ENCODE measurements at regions not wholly inside any gene's neighbourhood (a gene's known extent, or its start where the extent isn't known, plus 50 kb on each side); places are given as distances from the start of the nearest gene placed in this dataset.

DNA sequence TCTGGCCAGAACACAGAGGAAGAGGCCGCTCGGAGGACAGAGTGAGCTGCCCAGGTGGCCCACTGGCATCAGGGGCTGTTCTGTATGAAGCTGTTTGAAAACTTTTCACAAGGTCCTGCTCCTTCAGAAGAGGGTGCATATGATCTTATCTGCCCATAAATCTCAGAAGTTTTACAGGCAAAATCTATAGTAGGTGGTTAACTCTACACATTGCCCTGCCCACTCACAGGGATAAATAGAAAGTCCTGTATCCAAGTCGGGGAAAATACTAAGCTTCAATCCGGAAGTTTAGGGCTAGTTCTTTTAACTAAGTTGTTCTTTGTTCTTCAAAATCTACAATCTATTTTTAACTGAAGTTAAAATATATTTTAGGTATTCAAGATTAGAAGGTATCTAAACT, 233.7 kb downstream of the FOXA2 start:
- no peaks in the 10 kb centered on the region for H3K36me3 ChIP-seq (ENCODE audit: control insufficient read depth in 2 of 3, insufficient read depth in 3 of 3, low read length in 3 of 3)
- no peak overlapping the region for H3K27ac ChIP-seq (ENCODE audit: low read depth in 2 of 2, low read length in 2 of 2)
- FAIRE-seq, result no peak
- H3K4me3 ChIP-seq (ENCODE audit: low read length in 3 of 3), result no peak overlapping the region
- H3K27me3 ChIP-seq (ENCODE audit: control insufficient read depth, insufficient read depth, low read length), result no peaks in the 10 kb centered on the region
- H3K4me1 ChIP-seq (ENCODE audit: control insufficient read depth in 2 of 3, insufficient read depth in 2 of 3, low read depth in 1 of 3, low read length in 3 of 3), result no peaks in the 10 kb centered on the region
- H3K9me3 ChIP-seq (ENCODE audit: control insufficient read depth in 2 of 3, insufficient read depth in 1 of 3, low read length in 3 of 3), result no peaks in the 10 kb centered on the region
- no peak for DNase-seq
- no peak for TF ChIP-seq CTCF (IDR thresholded peaks at IDR 0.05; ENCODE audit: borderline replicate concordance, extremely low read depth, insufficient read depth)
- intact Hi-C loops (cut with DNase I), result no loop called here
- no peak overlapping the region for H3K9ac ChIP-seq (ENCODE audit: low read length in 3 of 3)

DNA sequence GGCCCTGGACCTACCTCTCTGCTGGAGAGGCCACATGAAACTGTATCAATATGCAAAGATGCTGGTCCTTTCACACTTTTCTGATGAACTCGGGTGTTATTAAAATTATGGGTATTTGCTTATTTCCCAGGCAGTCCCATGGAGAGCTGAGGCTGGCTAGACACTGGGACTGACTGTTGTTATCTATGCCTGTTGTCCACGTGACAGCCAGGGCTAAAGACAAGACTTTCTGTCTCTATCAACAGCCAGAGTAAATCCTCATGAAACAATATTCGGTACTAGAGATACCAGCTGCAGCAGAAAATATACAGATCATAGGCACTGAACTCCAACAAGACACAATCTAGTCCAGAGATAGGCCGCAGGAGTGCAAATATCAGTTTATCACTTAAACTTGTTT, 236.4 kb downstream of the FOXA2 start:
- H3K4me3 ChIP-seq (ENCODE audit: low read length in 3 of 3), result no peak overlapping the region
- H3K27me3 ChIP-seq (ENCODE audit: control insufficient read depth, insufficient read depth, low read length), result no peaks in the 10 kb centered on the region
- no peak for DNase-seq
- H3K9ac ChIP-seq (ENCODE audit: low read length in 3 of 3), result no peak overlapping the region
- no peak for FAIRE-seq
- no peak overlapping the region for H3K27ac ChIP-seq (ENCODE audit: low read depth in 2 of 2, low read length in 2 of 2)
- no peaks in the 10 kb centered on the region for H3K9me3 ChIP-seq (ENCODE audit: control insufficient read depth in 2 of 3, insufficient read depth in 1 of 3, low read length in 3 of 3)
- H3K4me1 ChIP-seq (ENCODE audit: control insufficient read depth in 2 of 3, insufficient read depth in 2 of 3, low read depth in 1 of 3, low read length in 3 of 3), result no peaks in the 10 kb centered on the region
- no peaks in the 10 kb centered on the region for H3K36me3 ChIP-seq (ENCODE audit: control insufficient read depth in 2 of 3, insufficient read depth in 3 of 3, low read length in 3 of 3)
- no peak for TF ChIP-seq CTCF (IDR thresholded peaks at IDR 0.05; ENCODE audit: borderline replicate concordance, extremely low read depth, insufficient read depth)
- intact Hi-C loops (cut with DNase I), result loop anchor here (10.0 kb wide), 1 partner anchor 997 kb away; no protein-coding TSS in a partner anchor

DNA sequence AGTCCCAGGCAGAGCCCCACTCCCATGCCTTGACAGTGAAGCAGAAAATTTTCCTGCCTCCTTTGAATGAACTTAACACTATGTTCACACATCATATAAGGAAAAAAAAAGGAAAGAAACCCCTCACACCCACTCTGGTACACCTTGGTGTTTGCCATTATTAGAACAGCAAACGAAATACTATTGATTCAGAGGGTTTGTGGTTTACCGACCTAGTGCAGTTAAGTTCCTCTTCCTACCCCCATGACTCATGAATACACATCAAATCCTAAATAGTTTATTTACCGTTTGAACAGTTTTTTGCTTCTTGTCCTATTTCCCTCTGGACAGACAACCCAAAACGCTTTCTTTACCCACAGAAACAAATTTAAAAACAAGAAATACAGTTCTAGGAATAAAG, 237.7 kb downstream of the FOXA2 start:
- Histone ChIP-seq H3K4me3 (ENCODE audit: low read length in 3 of 3) (no peak overlapping the region), H3K4me1 (ENCODE audit: control insufficient read depth in 2 of 3, insufficient read depth in 2 of 3, low read depth in 1 of 3, low read length in 3 of 3) (no peaks in the 10 kb centered on the region), H3K27ac (ENCODE audit: low read depth in 2 of 2, low read length in 2 of 2) (no peak overlapping the region), H3K9me3 (ENCODE audit: control insufficient read depth in 2 of 3, insufficient read depth in 1 of 3, low read length in 3 of 3) (no peaks in the 10 kb centered on the region), H3K36me3 (ENCODE audit: control insufficient read depth in 2 of 3, insufficient read depth in 3 of 3, low read length in 3 of 3) (no peaks in the 10 kb centered on the region), H3K9ac (ENCODE audit: low read length in 3 of 3) (no peak overlapping the region), H3K27me3 (ENCODE audit: control insufficient read depth, insufficient read depth, low read length) (no peaks in the 10 kb centered on the region)
- intact Hi-C loops (cut with DNase I), result loop anchor here (10.0 kb wide), 1 partner anchor 998 kb away; no protein-coding TSS in a partner anchor
- no peak for TF ChIP-seq CTCF (IDR thresholded peaks at IDR 0.05; ENCODE audit: borderline replicate concordance, extremely low read depth, insufficient read depth)
- FAIRE-seq (no peak), DNase-seq (no peak)

GRCh38 chr20:22343612-22344011, 240.8 kb downstream of the FOXA2 start:
- no peaks in the 10 kb centered on the region for H3K36me3 ChIP-seq (ENCODE audit: control insufficient read depth in 2 of 3, insufficient read depth in 3 of 3, low read length in 3 of 3)
- intact Hi-C loops (cut with DNase I), result loop anchor here (10.0 kb wide), 1 partner anchor 1001 kb away; no protein-coding TSS in a partner anchor
- no peaks in the 10 kb centered on the region for H3K9me3 ChIP-seq (ENCODE audit: control insufficient read depth in 2 of 3, insufficient read depth in 1 of 3, low read length in 3 of 3)
- no peak for TF ChIP-seq CTCF (IDR thresholded peaks at IDR 0.05; ENCODE audit: borderline replicate concordance, extremely low read depth, insufficient read depth)
- no peak overlapping the region for H3K27ac ChIP-seq (ENCODE audit: low read depth in 2 of 2, low read length in 2 of 2)
- no peak overlapping the region for H3K4me3 ChIP-seq (ENCODE audit: low read length in 3 of 3)
- DNase-seq (no peak), FAIRE-seq (no peak)
- no peak overlapping the region for H3K9ac ChIP-seq (ENCODE audit: low read length in 3 of 3)
- no peaks in the 10 kb centered on the region for H3K27me3 ChIP-seq (ENCODE audit: control insufficient read depth, insufficient read depth, low read length)
- no peaks in the 10 kb centered on the region for H3K4me1 ChIP-seq (ENCODE audit: control insufficient read depth in 2 of 3, insufficient read depth in 2 of 3, low read depth in 1 of 3, low read length in 3 of 3)
